ENCODE measurements at regions not wholly inside any gene's neighbourhood (a gene's known extent, or its start where the extent isn't known, plus 50 kb on each side); places are given as distances from the start of the nearest gene placed in this dataset.

- no peak for TF ChIP-seq CTCF (IDR thresholded peaks at IDR 0.05)
- TF ChIP-seq EP300 (IDR thresholded peaks at IDR 0.05), result no peak
- TF ChIP-seq POLR2A (IDR thresholded peaks at IDR 0.05), result no peak
Observed at GRCh38 chr7:42596737-42597136, 315.1 kb downstream of the C7orf25 start.

All from suprapubic skin (tissue), 3 donors.